Adrenal gland (tissue), 5 donors: ENCODE measurements at regions not wholly inside any gene's neighbourhood (a gene's known extent, or its start where the extent isn't known, plus 50 kb on each side); places are given as distances from the start of the nearest gene placed in this dataset.

Source experiments
- POLR2A ChIP-seq, 2 donors: fragments of 450-650 bp; IDR thresholded peaks; one replicate each; pipeline ENCODE4 v1.6.1; 2017; ENCODE audit warnings: antibody characterized with exemption in 2 of 2, mild to moderate bottlenecking in 2 of 2, moderate library complexity in 1 of 2
- TF ChIP-seq, protein P1 (sequence below), 6 experiments: fragments of 450-650 bp in 4 of 6; fragments of 200-600 bp in 2 of 6; sonication (generic) in 1 of 6; IDR thresholded peaks; 1 replicate in 5 of 6; 2 replicates in 1 of 6; pipeline versions ENCODE4 v1.5.1 to v1.8.0; 2016 to 2021; ENCODE audit warnings: antibody characterized with exemption in 6 of 6, mild to moderate bottlenecking in 2 of 6, moderate library complexity in 1 of 6
- donor health status: DM: no; HTN: no; CAD: no.

GRCh38 chr16:73506568-73507056 is 458.7 kb upstream of the ZFHX3 start:
- TF ChIP-seq POLR2A (IDR thresholded peaks at IDR 0.05), result no peak
- TF ChIP-seq, protein P1, sequence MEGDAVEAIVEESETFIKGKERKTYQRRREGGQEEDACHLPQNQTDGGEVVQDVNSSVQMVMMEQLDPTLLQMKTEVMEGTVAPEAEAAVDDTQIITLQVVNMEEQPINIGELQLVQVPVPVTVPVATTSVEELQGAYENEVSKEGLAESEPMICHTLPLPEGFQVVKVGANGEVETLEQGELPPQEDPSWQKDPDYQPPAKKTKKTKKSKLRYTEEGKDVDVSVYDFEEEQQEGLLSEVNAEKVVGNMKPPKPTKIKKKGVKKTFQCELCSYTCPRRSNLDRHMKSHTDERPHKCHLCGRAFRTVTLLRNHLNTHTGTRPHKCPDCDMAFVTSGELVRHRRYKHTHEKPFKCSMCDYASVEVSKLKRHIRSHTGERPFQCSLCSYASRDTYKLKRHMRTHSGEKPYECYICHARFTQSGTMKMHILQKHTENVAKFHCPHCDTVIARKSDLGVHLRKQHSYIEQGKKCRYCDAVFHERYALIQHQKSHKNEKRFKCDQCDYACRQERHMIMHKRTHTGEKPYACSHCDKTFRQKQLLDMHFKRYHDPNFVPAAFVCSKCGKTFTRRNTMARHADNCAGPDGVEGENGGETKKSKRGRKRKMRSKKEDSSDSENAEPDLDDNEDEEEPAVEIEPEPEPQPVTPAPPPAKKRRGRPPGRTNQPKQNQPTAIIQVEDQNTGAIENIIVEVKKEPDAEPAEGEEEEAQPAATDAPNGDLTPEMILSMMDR (IDR thresholded peaks at IDR 0.05), result no peak
